ENCODE measurements at regions not wholly inside any gene's neighbourhood (a gene's known extent, or its start where the extent isn't known, plus 50 kb on each side); places are given as distances from the start of the nearest gene placed in this dataset.

DNA sequence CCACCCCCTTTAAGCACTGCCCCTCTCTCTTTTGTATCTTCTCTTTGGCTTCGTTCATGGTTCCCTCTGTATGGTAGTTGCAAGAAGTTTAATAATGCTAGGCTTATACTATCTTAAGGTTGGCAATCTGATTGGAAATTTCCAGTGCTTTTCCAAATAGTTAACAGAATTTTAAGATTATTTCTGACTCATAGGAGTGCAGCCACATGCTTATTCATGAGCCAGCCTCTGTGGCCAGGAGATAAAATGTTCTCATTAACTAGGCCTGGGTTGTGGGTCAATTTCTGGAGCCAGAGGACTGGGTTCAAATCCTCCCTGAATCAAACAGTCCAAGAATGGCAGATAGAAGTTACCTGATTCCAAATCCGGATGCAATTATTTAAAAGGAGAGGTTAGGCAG, 103.1 kb downstream of the ATP6V1G3 start:
- ATAC-seq (peak; percentile 23), DNase-seq (no peak)
- Histone ChIP-seq H3K4me3 (no peak overlapping the region), H3K36me3 (no peaks in the 10 kb centered on the region), H3K27me3 (no peaks in the 10 kb centered on the region), H3K27ac (no peak overlapping the region), H3K4me1 (no peaks in the 10 kb centered on the region), H3K9me3 (no peaks in the 10 kb centered on the region)
- intact Hi-C loops (cut with DNase I) = no loop called here
- TF ChIP-seq CTCF (IDR thresholded peaks at IDR 0.05) = no peak

DNA sequence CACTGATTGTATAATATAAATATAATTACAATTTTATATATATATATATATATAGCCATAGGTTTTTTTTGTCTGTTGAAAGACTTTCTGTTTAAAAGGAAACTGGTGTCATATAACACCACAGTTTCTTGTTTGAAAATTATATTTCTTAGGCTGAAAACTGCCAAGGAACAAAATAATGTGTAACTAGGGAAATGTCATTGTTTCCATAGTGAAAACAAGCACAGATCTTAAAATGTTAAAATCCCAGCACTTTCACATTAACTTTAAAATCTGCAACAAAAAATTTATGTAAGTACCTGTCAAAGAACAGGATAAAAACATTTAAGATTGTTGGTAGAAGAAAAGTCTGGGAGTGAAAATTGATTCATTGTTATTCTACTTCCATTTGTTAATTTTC, 104.2 kb downstream of the ATP6V1G3 start:
- Histone ChIP-seq H3K4me3 (no peak overlapping the region), H3K27me3 (no peaks in the 10 kb centered on the region), H3K27ac (no peak overlapping the region), H3K36me3 (no peaks in the 10 kb centered on the region), H3K4me1 (no peaks in the 10 kb centered on the region), H3K9me3 (peaks cover 0 to 10% of the 10 kb centered on the region in 2 donors)
- DNase-seq (no peak), ATAC-seq (no peak)
- intact Hi-C loops (cut with DNase I) = no loop called here
- no peak for TF ChIP-seq CTCF (IDR thresholded peaks at IDR 0.05)

GRCh38 chr1:198435056-198435455, 105.4 kb downstream of the ATP6V1G3 start:
- Histone ChIP-seq H3K4me1 (no peaks in the 10 kb centered on the region), H3K36me3 (no peaks in the 10 kb centered on the region), H3K4me3 (no peak overlapping the region), H3K27me3 (no peaks in the 10 kb centered on the region), H3K9me3 (peaks cover 0 to 10% of the 10 kb centered on the region in 2 donors), H3K27ac (no peak overlapping the region)
- intact Hi-C loops (cut with DNase I) = no loop called here
- DNase-seq (no peak), ATAC-seq (no peak)
- no peak for TF ChIP-seq CTCF (IDR thresholded peaks at IDR 0.05)

GRCh38 chr1:198424441-198424840, 116.0 kb downstream of the ATP6V1G3 start:
- no peaks in the 10 kb centered on the region for H3K9me3 ChIP-seq
- intact Hi-C loops (cut with DNase I) = no loop called here
- no peaks in the 10 kb centered on the region for H3K36me3 ChIP-seq
- no peak for TF ChIP-seq CTCF (IDR thresholded peaks at IDR 0.05)
- H3K27me3 ChIP-seq = no peaks in the 10 kb centered on the region
- no peak overlapping the region for H3K27ac ChIP-seq
- DNase-seq (no peak), ATAC-seq (no peak)
- no peaks in the 10 kb centered on the region for H3K4me1 ChIP-seq
- no peak overlapping the region for H3K4me3 ChIP-seq

GRCh38 chr1:198423673-198424072, 116.8 kb downstream of the ATP6V1G3 start:
- DNase-seq = no peak
- Histone ChIP-seq H3K27me3 (no peaks in the 10 kb centered on the region), H3K9me3 (no peaks in the 10 kb centered on the region), H3K4me1 (no peaks in the 10 kb centered on the region), H3K4me3 (no peak overlapping the region), H3K36me3 (no peaks in the 10 kb centered on the region), H3K27ac (no peak overlapping the region)
- no peak for TF ChIP-seq CTCF (IDR thresholded peaks at IDR 0.05)
- intact Hi-C loops (cut with DNase I) = no loop called here
- no peak for ATAC-seq
